H1 (cell line): ENCODE measurements at regions not wholly inside any gene's neighbourhood (a gene's known extent, or its start where the extent isn't known, plus 50 kb on each side); places are given as distances from the start of the nearest gene placed in this dataset.
A peak's percentile ranks its signal among the peaks of the same experiment; 100 is the strongest.

ENCODE experiments used
- CTCF ChIA-PET: fragments of 300-600 bp; sonication (Branson Sonifier 250); formaldehyde crosslinking; loops from one replicate; lab custom pipeline; 2021; ENCODE audit not compliant: partially characterized antibody; lab: Charles Lee
- POLR2A ChIA-PET: fragments of 300-600 bp; sonication (Branson Sonifier 250); formaldehyde crosslinking; loops from one replicate; lab custom pipeline; 2021; ENCODE audit warnings: inconsistent platforms; ENCODE audit not compliant: partially characterized antibody; lab: Charles Lee
- DNase-seq, 2 experiments: peaks; one replicate each; pipeline versions ENCODE4 v3.0.0 to v3.0.0-alpha.2; 2010 to 2022; ENCODE audit warnings: low spot score in 2 of 2, low read depth in 1 of 2, mixed read lengths in 1 of 2
- FAIRE-seq: peaks from 2 replicates; lab custom pipeline; 2011; peaks lifted over from hg19 to GRCh38; lab: Jason Lieb, UNC
- H2AFZ ChIP-seq: 2 replicates; pipeline ENCODE4 v1.8.1; 2012; ENCODE audit warnings: low read length, inconsistent platforms
- H2AK5ac ChIP-seq: 2 replicates; pipeline ENCODE4 v1.6.1; 2013; ENCODE audit warnings: low read depth, low read length
- H2BK120ac ChIP-seq: replicated peaks from 2 replicates; pipeline ENCODE3; 2013; ENCODE audit warnings: low read depth, low read length, inconsistent platforms
- H2BK12ac ChIP-seq: 2 replicates; pipeline ENCODE4 v1.6.1; 2013; ENCODE audit warnings: low read depth, low read length
- H2BK15ac ChIP-seq: 2 replicates; pipeline ENCODE4 v1.6.1; 2013; ENCODE audit warnings: low read length
- H2BK20ac ChIP-seq: 2 replicates; pipeline ENCODE4 v1.6.1; 2013; ENCODE audit warnings: low read length
- H2BK5ac ChIP-seq: 2 replicates; pipeline ENCODE4 v1.6.1; 2013; ENCODE audit warnings: low read depth, low read length
- H3K14ac ChIP-seq: 2 replicates; pipeline ENCODE4 v1.6.1; 2013; ENCODE audit warnings: inconsistent platforms; ENCODE audit not compliant: insufficient read length
- H3K18ac ChIP-seq: 2 replicates; pipeline ENCODE4 v1.6.1; 2013; ENCODE audit warnings: low read length; ENCODE audit errors: extremely low read depth
- H3K23ac ChIP-seq: 2 replicates; pipeline ENCODE4 v1.6.1; 2013; ENCODE audit warnings: inconsistent platforms; ENCODE audit not compliant: insufficient read length
- H3K23me2 ChIP-seq: 2 replicates; pipeline ENCODE4 v1.6.1; 2013; ENCODE audit warnings: low read depth, low read length
- H3K27ac ChIP-seq: 2 replicates; pipeline ENCODE4 v1.6.1; 2011; ENCODE audit warnings: low read depth, low read length, inconsistent platforms
- H3K27me3 ChIP-seq, 4 experiments: replicated peaks in 1 of 4; 1 replicate in 1 of 4; 2 replicates in 3 of 4; pipeline versions ENCODE4 v1.6.1 to v1.8.1; 2011 to 2013; ENCODE audit warnings: low read length in 3 of 4, mild to moderate bottlenecking in 3 of 4, inconsistent platforms in 2 of 4, mixed read lengths in 2 of 4, moderate library complexity in 1 of 4; ENCODE audit not compliant: control insufficient read depth in 3 of 4, insufficient read depth in 3 of 4; ENCODE audit errors: extremely low read depth in 1 of 4
- H3K36me3 ChIP-seq, 4 experiments: 2 replicates each; pipeline versions ENCODE4 v1.6.1 to v1.8.1; 2011 to 2013; ENCODE audit warnings: mild to moderate bottlenecking in 4 of 4, low read length in 3 of 4, moderate library complexity in 2 of 4, control low read depth in 1 of 4, inconsistent platforms in 1 of 4; ENCODE audit not compliant: insufficient read depth in 4 of 4, control insufficient read depth in 2 of 4
- H3K4ac ChIP-seq: replicated peaks from 2 replicates; pipeline ENCODE3; 2013; ENCODE audit warnings: low read length, low read depth, mixed read lengths, inconsistent platforms; ENCODE audit not compliant: insufficient read length
- H3K4me1 ChIP-seq, 4 experiments: replicated peaks in 1 of 4; 1 replicate in 1 of 4; 2 replicates in 3 of 4; pipeline versions ENCODE4 v1.6.1 to v1.8.1; 2011 to 2013; ENCODE audit warnings: low read length in 3 of 4, inconsistent platforms in 2 of 4, mixed read lengths in 1 of 4; ENCODE audit not compliant: insufficient read depth in 4 of 4, control insufficient read depth in 3 of 4
- H3K4me2 ChIP-seq, 2 experiments: 2 replicates each; pipeline versions ENCODE4 v1.6.1 to v1.8.1; 2011 to 2013; ENCODE audit warnings: low read depth in 2 of 2, low read length in 2 of 2, control low read depth in 1 of 2, inconsistent platforms in 1 of 2, mild to moderate bottlenecking in 1 of 2; ENCODE audit not compliant: insufficient read depth in 1 of 2
- H3K4me3 ChIP-seq, 4 experiments: fragments of 200-600, 300-600 bp in 1 of 4; sonication (generic), shearing (Covaris generic), sonication (Bioruptor Twin) in 1 of 4; 2 replicates each; pipeline versions ENCODE4 v1.5.1 to v1.8.1; 2011 to 2016; ENCODE audit warnings: low read length in 4 of 4, low read depth in 3 of 4, control low read depth in 2 of 4, inconsistent platforms in 2 of 4, mild to moderate bottlenecking in 2 of 4, mixed read lengths in 1 of 4, moderate library complexity in 1 of 4; ENCODE audit not compliant: insufficient read depth in 2 of 4; ENCODE audit errors: extremely low read depth in 1 of 4
- H3K56ac ChIP-seq: replicated peaks from 2 replicates; pipeline ENCODE3; 2013; ENCODE audit warnings: low read depth, mild to moderate bottlenecking, mixed read lengths, low read length, inconsistent platforms; ENCODE audit not compliant: insufficient read length
- H3K79me1 ChIP-seq: 2 replicates; pipeline ENCODE4 v1.6.1; 2013; ENCODE audit warnings: low read depth, low read length, control low read depth
- H3K79me2 ChIP-seq, 2 experiments: 2 replicates each; pipeline versions ENCODE4 v1.6.1 to v1.8.1; 2012 to 2013; ENCODE audit warnings: low read length in 2 of 2, mild to moderate bottlenecking in 2 of 2, inconsistent platforms in 1 of 2; ENCODE audit not compliant: insufficient read depth in 2 of 2, control insufficient read depth in 1 of 2
- H3K9ac ChIP-seq, 4 experiments: replicated peaks in 1 of 4; 1 replicate in 1 of 4; 2 replicates in 3 of 4; pipeline versions ENCODE4 v1.6.1 to v1.8.1; 2011 to 2013; ENCODE audit warnings: low read depth in 3 of 4, low read length in 3 of 4, control low read depth in 2 of 4, mild to moderate bottlenecking in 2 of 4, moderate library complexity in 2 of 4, inconsistent platforms in 1 of 4; ENCODE audit errors: extremely low read depth in 1 of 4
- H3K9me3 ChIP-seq, 2 experiments: 2 replicates each; pipeline versions ENCODE4 v1.6.1 to v1.8.1; 2012 to 2013; ENCODE audit warnings: mild to moderate bottlenecking in 2 of 2, moderate library complexity in 2 of 2, control low read depth in 1 of 2, inconsistent platforms in 1 of 2, low read depth in 1 of 2, low read length in 1 of 2, mixed read lengths in 1 of 2; ENCODE audit not compliant: insufficient read depth in 2 of 2
- H4K20me1 ChIP-seq, 2 experiments: replicated peaks in 1 of 2; 2 replicates each; pipeline versions ENCODE3 to v1.8.1; 2011 to 2013; ENCODE audit warnings: inconsistent platforms in 2 of 2, low read length in 2 of 2, mild to moderate bottlenecking in 1 of 2; ENCODE audit not compliant: insufficient read depth in 2 of 2, control insufficient read depth in 1 of 2
- H4K5ac ChIP-seq: 2 replicates; pipeline ENCODE4 v1.6.1; 2013; ENCODE audit warnings: low read length, low read depth, mixed read lengths, inconsistent platforms; ENCODE audit not compliant: insufficient read length
- H4K8ac ChIP-seq: 2 replicates; pipeline ENCODE4 v1.8.0; 2013; ENCODE audit warnings: mild to moderate bottlenecking, moderate library complexity, low read length, inconsistent platforms; ENCODE audit not compliant: insufficient read depth; ENCODE audit errors: extremely low read depth
- H4K91ac ChIP-seq: replicated peaks from 2 replicates; pipeline ENCODE3; 2013; ENCODE audit warnings: low read length, mixed read lengths, inconsistent platforms; ENCODE audit not compliant: insufficient read length
- CBX8 ChIP-seq: fragments of 300-800, 300-1000 bp; sonication (generic); IDR thresholded peaks from 2 replicates; pipeline ENCODE4 v1.7.1; 2016; ENCODE audit warnings: low read depth, low read length, borderline replicate concordance
- FOSL1 ChIP-seq: IDR thresholded peaks from 2 replicates; pipeline ENCODE4 v1.6.1; 2011; ENCODE audit warnings: mild to moderate bottlenecking, low read depth, low read length, moderate library complexity; ENCODE audit not compliant: insufficient read depth
- KDM1A ChIP-seq: fragments of 200-600, 300-600 bp; sonication (generic); IDR thresholded peaks from 2 replicates; pipeline ENCODE4 v1.7.1; 2016; ENCODE audit warnings: mild to moderate bottlenecking, low read length, borderline replicate concordance
- WGBS, 2 experiments: shearing (Covaris generic) in 1 of 2; methylation state at CpG; one replicate each; pipeline versions ENCODE4 v1.1.6 to v1.1.7; 2013 to 2015; ENCODE audit warnings: low lambda C conversion rate in 2 of 2, mixed read lengths in 2 of 2, inconsistent platforms in 1 of 2, low coverage in 1 of 2, missing lambda C conversion rate in 1 of 2; ENCODE audit not compliant: insufficient replicate concordance in 2 of 2, insufficient coverage in 1 of 2, insufficient read length in 1 of 2; ENCODE audit errors: extremely low coverage in 1 of 2, missing lambda C conversion rate in 1 of 2; 5-methylcytosine and 5-hydroxymethylcytosine counted together

GRCh38 chr6:14575961-14576360, 458.4 kb downstream of the CD83 start:
- DNase-seq (no peak), FAIRE-seq (no peak)
- Histone ChIP-seq H2BK5ac (no peak overlapping the region), H2BK12ac (no peak overlapping the region), H4K20me1 (no peaks in the 10 kb centered on the region), H3K36me3 (no peaks in the 10 kb centered on the region), H3K79me1 (no peaks in the 10 kb centered on the region), H3K4me1 (no peaks in the 10 kb centered on the region), H3K23me2 (no peaks in the 10 kb centered on the region), H2BK20ac (no peak overlapping the region), H3K4ac (no peak overlapping the region), H4K8ac (no peak overlapping the region), H3K4me2 (no peak overlapping the region), H3K79me2 (no peaks in the 10 kb centered on the region), H3K56ac (no peak overlapping the region), H3K14ac (no peak overlapping the region), H2AK5ac (no peak overlapping the region), H3K23ac (no peak overlapping the region), H3K9me3 (0 out of 4 replicates have a peak, but pooled peaks cover 0 to 3% of the 10 kb centered on the region in 2 experiments), H2BK15ac (no peak overlapping the region), H4K5ac (no peak overlapping the region), H3K18ac (no peak overlapping the region), H3K9ac (no peak overlapping the region), H4K91ac (no peak overlapping the region), H2BK120ac (no peak overlapping the region), H3K27ac (no peak overlapping the region), H3K27me3 (no peaks in the 10 kb centered on the region), H2AFZ (no peak overlapping the region), H3K4me3 (no peak overlapping the region)
- POLR2A ChIA-PET: no interaction called here
- no peak for TF ChIP-seq FOSL1
- no peak for TF ChIP-seq CBX8
- peak; percentile 59; the same call in 1 of the 2 replicates for TF ChIP-seq KDM1A
- 81% methylated on average over 1 of the region's 1 CpG; no CpG with 5 or more reads in 1 of the 2 experiments for WGBS, 2 experiments
- CTCF ChIA-PET: no interaction called here
